ENCODE measurements at regions not wholly inside any gene's neighbourhood (a gene's known extent, or its start where the extent isn't known, plus 50 kb on each side); places are given as distances from the start of the nearest gene placed in this dataset.

DNA sequence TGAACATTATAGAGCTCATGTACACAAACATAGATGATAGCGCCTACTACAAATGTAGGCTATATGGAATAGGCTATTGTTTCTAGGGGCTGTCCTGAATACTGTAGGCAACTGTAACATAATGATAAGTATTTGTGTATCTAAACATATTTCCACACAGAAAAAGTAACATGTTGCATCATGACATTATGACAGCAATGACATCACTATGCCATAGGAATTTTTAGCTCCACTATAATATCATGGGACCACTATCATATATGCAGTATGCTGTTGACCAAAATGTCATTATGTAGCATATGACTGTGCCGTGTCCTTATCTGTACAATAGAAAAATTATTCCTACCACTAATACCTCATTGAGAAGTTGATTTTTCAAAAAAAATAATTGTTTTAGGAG lies 96.7 kb upstream of the SSTR1 start:
- Histone ChIP-seq H3K4me3 (ENCODE audit: low read depth, low read length) (no peak overlapping the region), H3K36me3 (ENCODE audit: control insufficient read depth, insufficient read depth, low read length) (no peaks in the 10 kb centered on the region), H3K27me3 (ENCODE audit: control insufficient read depth, insufficient read depth, low read length) (no peaks in the 10 kb centered on the region)
- DNase-seq (ENCODE audit: low read depth): no peak
- TF ChIP-seq, protein P1, sequence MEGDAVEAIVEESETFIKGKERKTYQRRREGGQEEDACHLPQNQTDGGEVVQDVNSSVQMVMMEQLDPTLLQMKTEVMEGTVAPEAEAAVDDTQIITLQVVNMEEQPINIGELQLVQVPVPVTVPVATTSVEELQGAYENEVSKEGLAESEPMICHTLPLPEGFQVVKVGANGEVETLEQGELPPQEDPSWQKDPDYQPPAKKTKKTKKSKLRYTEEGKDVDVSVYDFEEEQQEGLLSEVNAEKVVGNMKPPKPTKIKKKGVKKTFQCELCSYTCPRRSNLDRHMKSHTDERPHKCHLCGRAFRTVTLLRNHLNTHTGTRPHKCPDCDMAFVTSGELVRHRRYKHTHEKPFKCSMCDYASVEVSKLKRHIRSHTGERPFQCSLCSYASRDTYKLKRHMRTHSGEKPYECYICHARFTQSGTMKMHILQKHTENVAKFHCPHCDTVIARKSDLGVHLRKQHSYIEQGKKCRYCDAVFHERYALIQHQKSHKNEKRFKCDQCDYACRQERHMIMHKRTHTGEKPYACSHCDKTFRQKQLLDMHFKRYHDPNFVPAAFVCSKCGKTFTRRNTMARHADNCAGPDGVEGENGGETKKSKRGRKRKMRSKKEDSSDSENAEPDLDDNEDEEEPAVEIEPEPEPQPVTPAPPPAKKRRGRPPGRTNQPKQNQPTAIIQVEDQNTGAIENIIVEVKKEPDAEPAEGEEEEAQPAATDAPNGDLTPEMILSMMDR (IDR thresholded peaks at IDR 0.05; ENCODE audit: insufficient read depth, low read length, poor library complexity, severe bottlenecking): no peak

DNA sequence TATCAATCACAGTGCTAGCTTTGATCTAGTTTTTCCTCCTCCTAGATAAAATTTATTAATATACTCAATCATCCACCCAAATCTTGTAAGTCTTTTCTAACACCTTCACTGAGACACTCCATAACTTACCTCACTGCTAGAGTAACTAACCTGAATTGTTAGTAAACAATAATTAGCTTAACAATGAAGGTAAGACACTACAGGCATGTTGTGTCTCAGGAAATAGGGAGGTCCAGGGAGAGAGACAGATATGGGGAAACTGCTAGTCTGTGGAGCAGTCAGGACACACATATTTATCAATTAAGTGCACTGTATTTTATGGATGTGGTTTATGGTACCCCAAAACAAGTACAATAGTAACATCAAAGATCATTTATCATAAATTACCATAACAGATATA lies 94.2 kb upstream of the SSTR1 start:
- no peak for DNase-seq (ENCODE audit: low read depth)
- Histone ChIP-seq H3K4me3 (ENCODE audit: low read depth, low read length) (no peak overlapping the region), H3K36me3 (ENCODE audit: control insufficient read depth, insufficient read depth, low read length) (no peaks in the 10 kb centered on the region), H3K27me3 (ENCODE audit: control insufficient read depth, insufficient read depth, low read length) (no peaks in the 10 kb centered on the region)
- TF ChIP-seq, protein P1 (IDR thresholded peaks at IDR 0.05; ENCODE audit: insufficient read depth, low read length, poor library complexity, severe bottlenecking): no peak

DNA sequence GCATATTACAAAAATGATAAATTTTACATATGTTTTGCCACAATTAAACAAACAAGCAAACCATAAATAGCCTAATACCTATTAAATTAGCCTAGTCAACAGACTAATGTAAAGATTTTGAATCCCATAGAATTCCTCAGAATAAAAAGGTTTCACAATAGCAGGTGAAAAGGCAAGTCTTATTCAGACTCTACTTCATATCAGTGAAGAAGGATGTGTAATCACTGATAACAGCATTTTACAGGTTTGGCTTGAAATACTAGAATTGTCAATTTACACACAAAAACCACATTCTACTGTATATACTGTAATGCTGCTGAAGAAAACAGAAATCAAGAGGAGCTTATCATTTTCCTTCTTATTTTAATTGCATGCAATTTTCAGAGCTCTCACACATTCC lies 90.8 kb upstream of the SSTR1 start:
- Histone ChIP-seq H3K4me3 (ENCODE audit: low read depth, low read length) (no peak overlapping the region), H3K27me3 (ENCODE audit: control insufficient read depth, insufficient read depth, low read length) (no peaks in the 10 kb centered on the region), H3K36me3 (ENCODE audit: control insufficient read depth, insufficient read depth, low read length) (no peaks in the 10 kb centered on the region)
- no peak for DNase-seq (ENCODE audit: low read depth)
- TF ChIP-seq, protein P1 (IDR thresholded peaks at IDR 0.05; ENCODE audit: insufficient read depth, low read length, poor library complexity, severe bottlenecking): no peak

DNA sequence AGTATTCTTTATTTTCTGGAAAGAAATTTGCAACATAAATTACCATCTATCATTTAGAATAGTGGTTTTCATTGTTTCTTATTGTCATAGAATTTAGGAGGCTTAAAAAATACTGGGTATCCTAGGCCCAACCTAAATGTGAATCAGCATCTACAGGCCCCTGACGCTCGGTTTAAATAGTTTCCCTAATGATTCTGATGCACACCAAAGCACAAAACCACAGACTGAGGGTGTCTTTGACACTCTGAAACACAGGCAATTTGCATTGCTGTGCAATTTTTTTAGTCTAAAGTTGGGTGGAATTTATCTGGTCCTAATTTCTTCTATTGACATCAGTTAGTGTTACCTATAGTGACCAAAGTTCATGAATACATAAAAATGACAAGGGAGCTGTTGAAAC lies 87.6 kb upstream of the SSTR1 start:
- no peak overlapping the region for H3K4me3 ChIP-seq (ENCODE audit: low read depth, low read length)
- DNase-seq (ENCODE audit: low read depth): no peak
- no peaks in the 10 kb centered on the region for H3K36me3 ChIP-seq (ENCODE audit: control insufficient read depth, insufficient read depth, low read length)
- TF ChIP-seq, protein P1 (IDR thresholded peaks at IDR 0.05; ENCODE audit: insufficient read depth, low read length, poor library complexity, severe bottlenecking): no peak
- H3K27me3 ChIP-seq (ENCODE audit: control insufficient read depth, insufficient read depth, low read length): no peaks in the 10 kb centered on the region

DNA sequence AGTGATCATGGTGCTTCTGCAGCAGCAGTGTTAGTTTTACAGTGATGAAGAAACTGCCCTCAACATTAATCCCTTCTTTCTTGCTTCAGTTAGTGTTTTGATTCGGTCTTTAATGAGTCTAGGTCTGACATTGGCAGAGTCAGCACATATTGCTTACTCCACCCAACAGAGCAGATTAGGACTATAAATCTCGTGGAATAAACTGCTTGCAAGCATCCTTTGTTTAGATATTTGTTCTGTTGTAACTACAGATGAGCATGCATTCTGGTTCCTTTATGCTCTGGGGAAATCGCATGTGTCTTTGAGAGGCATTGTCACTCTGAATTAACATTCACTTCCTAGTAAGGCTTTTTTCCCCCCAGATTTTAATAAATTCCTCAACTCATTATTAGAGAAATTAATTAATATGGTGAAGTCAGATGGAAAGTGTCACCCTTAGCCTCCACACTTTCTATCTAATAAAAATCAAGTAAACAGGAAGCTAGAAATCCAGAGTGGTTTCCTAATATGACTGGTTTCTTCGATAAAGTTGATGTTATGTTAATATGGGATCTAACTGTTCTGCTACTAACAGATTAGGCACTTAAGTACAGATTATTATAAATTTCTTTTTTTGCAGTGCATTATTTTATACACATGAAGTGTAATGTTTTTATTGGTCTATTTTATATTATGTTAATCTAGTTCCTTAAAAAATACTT lies 86.2 kb upstream of the SSTR1 start:
- no peak for DNase-seq (ENCODE audit: low read depth)
- TF ChIP-seq, protein P1 (IDR thresholded peaks at IDR 0.05; ENCODE audit: insufficient read depth, low read length, poor library complexity, severe bottlenecking): no peak
- Histone ChIP-seq H3K36me3 (ENCODE audit: control insufficient read depth, insufficient read depth, low read length) (no peaks in the 10 kb centered on the region), H3K27me3 (ENCODE audit: control insufficient read depth, insufficient read depth, low read length) (no peaks in the 10 kb centered on the region), H3K4me3 (ENCODE audit: low read depth, low read length) (no peak overlapping the region)

DNA sequence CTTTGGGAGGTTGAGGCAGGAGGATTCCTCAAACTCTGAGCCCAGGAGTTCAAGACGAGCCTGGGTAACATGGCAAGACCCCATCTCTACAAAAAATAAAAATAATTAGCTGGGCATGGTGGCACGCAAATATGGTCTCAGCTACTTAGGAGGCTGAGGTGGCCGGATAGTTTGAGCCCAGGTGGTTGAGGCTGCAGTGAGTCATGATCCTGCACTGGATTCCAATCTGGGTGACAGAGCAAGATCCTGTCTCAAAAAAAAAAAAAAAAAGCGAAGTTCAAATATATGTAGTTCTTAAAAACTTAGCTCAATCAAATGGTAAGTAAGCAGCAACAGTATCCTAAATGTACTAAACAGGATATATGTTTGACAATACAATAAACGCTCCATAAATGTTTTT lies 85.5 kb upstream of the SSTR1 start:
- DNase-seq (ENCODE audit: low read depth): no peak
- H3K36me3 ChIP-seq (ENCODE audit: control insufficient read depth, insufficient read depth, low read length): no peaks in the 10 kb centered on the region
- TF ChIP-seq, protein P1 (IDR thresholded peaks at IDR 0.05; ENCODE audit: insufficient read depth, low read length, poor library complexity, severe bottlenecking): no peak
- no peak overlapping the region for H3K4me3 ChIP-seq (ENCODE audit: low read depth, low read length)
- H3K27me3 ChIP-seq (ENCODE audit: control insufficient read depth, insufficient read depth, low read length): no peaks in the 10 kb centered on the region

Measured in kidney epithelial cell (primary cell).